ENCODE measurements at regions not wholly inside any gene's neighbourhood (a gene's known extent, or its start where the extent isn't known, plus 50 kb on each side); places are given as distances from the start of the nearest gene placed in this dataset.

- Mint-ChIP-seq H3K27ac (no peak overlapping the region), H3K36me3 (ENCODE audit: low read depth) (no peaks in the 10 kb centered on the region), H3K4me1 (no peaks in the 10 kb centered on the region), H3K9me3 (no peaks in the 10 kb centered on the region), H3K4me3 (no peak overlapping the region), H3K27me3 (ENCODE audit: insufficient read depth) (no peaks in the 10 kb centered on the region)
- Histone ChIP-seq H3K36me3 (ENCODE audit: control insufficient read depth, insufficient read depth, low read length) (no peaks in the 10 kb centered on the region), H3K4me3 (ENCODE audit: low read length) (no peak overlapping the region), H3K9ac (ENCODE audit: extremely low read depth, low read length, poor library complexity, severe bottlenecking) (no peak overlapping the region), H3K4me1 (ENCODE audit: control insufficient read depth, insufficient read depth, low read length) (no peaks in the 10 kb centered on the region), H3K27ac (ENCODE audit: low read depth, low read length) (no peak overlapping the region), H3K27me3 (ENCODE audit: control insufficient read depth, insufficient read depth, low read length, poor library complexity, severe bottlenecking) (no peaks in the 10 kb centered on the region), H3K9me3 (ENCODE audit: control insufficient read depth, low read length) (no peaks in the 10 kb centered on the region)
- no peak for TF ChIP-seq CTCF (conservative IDR thresholded peaks at IDR 0.05)
- no peak for DNase-seq
- 91 to 95% methylated on average over 1 of the region's 1 CpG for WGBS, 2 experiments (ENCODE audit: insufficient coverage in 1 of 2, insufficient read length in 1 of 2)
Observed at GRCh38 chr11:82270870-82271269, 462.8 kb downstream of the FAM181B start.

- no peak for DNase-seq
- WGBS, 2 experiments (ENCODE audit: insufficient coverage in 1 of 2, insufficient read length in 1 of 2), result 79 to 88% methylated on average over 5 to 6 of the region's 6 CpGs
- H3K27ac Mint-ChIP-seq, result no peak overlapping the region
- no peaks in the 10 kb centered on the region for H3K36me3 ChIP-seq (ENCODE audit: control insufficient read depth, insufficient read depth, low read length)
- no peaks in the 10 kb centered on the region for H3K27me3 ChIP-seq (ENCODE audit: control insufficient read depth, insufficient read depth, low read length, poor library complexity, severe bottlenecking)
- H3K4me3 ChIP-seq (ENCODE audit: low read length), result no peak overlapping the region
- H3K9me3 Mint-ChIP-seq, result no peaks in the 10 kb centered on the region
- H3K36me3 Mint-ChIP-seq (ENCODE audit: low read depth), result no peaks in the 10 kb centered on the region
- no peak overlapping the region for H3K9ac ChIP-seq (ENCODE audit: extremely low read depth, low read length, poor library complexity, severe bottlenecking)
- H3K4me1 ChIP-seq (ENCODE audit: control insufficient read depth, insufficient read depth, low read length), result no peaks in the 10 kb centered on the region
- no peaks in the 10 kb centered on the region for H3K9me3 ChIP-seq (ENCODE audit: control insufficient read depth, low read length)
- TF ChIP-seq CTCF (conservative IDR thresholded peaks at IDR 0.05), result no peak
- no peaks in the 10 kb centered on the region for H3K4me1 Mint-ChIP-seq
- no peak overlapping the region for H3K27ac ChIP-seq (ENCODE audit: low read depth, low read length)
- no peaks in the 10 kb centered on the region for H3K27me3 Mint-ChIP-seq (ENCODE audit: insufficient read depth)
- no peak overlapping the region for H3K4me3 Mint-ChIP-seq
Observed at GRCh38 chr11:82268627-82269026, 465.0 kb downstream of the FAM181B start.

- 92 to 98% methylated on average over 2 to 3 of the region's 3 CpGs for WGBS, 2 experiments (ENCODE audit: insufficient coverage in 1 of 2, insufficient read length in 1 of 2)
- Histone ChIP-seq H3K36me3 (ENCODE audit: control insufficient read depth, insufficient read depth, low read length) (no peaks in the 10 kb centered on the region), H3K9me3 (ENCODE audit: control insufficient read depth, low read length) (no peaks in the 10 kb centered on the region), H3K27me3 (ENCODE audit: control insufficient read depth, insufficient read depth, low read length, poor library complexity, severe bottlenecking) (no peaks in the 10 kb centered on the region), H3K4me3 (ENCODE audit: low read length) (no peak overlapping the region), H3K4me1 (ENCODE audit: control insufficient read depth, insufficient read depth, low read length) (no peaks in the 10 kb centered on the region), H3K27ac (ENCODE audit: low read depth, low read length) (no peak overlapping the region), H3K9ac (ENCODE audit: extremely low read depth, low read length, poor library complexity, severe bottlenecking) (no peak overlapping the region)
- Mint-ChIP-seq H3K9me3 (no peaks in the 10 kb centered on the region), H3K4me1 (no peaks in the 10 kb centered on the region), H3K4me3 (no peak overlapping the region), H3K27me3 (ENCODE audit: insufficient read depth) (no peaks in the 10 kb centered on the region), H3K36me3 (ENCODE audit: low read depth) (no peaks in the 10 kb centered on the region), H3K27ac (no peak overlapping the region)
- DNase-seq, result no peak
- TF ChIP-seq CTCF (conservative IDR thresholded peaks at IDR 0.05), result no peak
Observed at GRCh38 chr11:82267186-82267585, 466.5 kb downstream of the FAM181B start.

Data from endodermal cell (in vitro differentiated cells).